NCI-H1417 treated with DMSO at 0.1 percent for 48 hours (cell line): ENCODE measurements at regions not wholly inside any gene's neighbourhood (a gene's known extent, or its start where the extent isn't known, plus 50 kb on each side); places are given as distances from the start of the nearest gene placed in this dataset.

ENCODE experiments used
- DNase-seq: peaks from one replicate; lab custom pipeline; 2025; lab: John Stamatoyannopoulos, UW

DNA sequence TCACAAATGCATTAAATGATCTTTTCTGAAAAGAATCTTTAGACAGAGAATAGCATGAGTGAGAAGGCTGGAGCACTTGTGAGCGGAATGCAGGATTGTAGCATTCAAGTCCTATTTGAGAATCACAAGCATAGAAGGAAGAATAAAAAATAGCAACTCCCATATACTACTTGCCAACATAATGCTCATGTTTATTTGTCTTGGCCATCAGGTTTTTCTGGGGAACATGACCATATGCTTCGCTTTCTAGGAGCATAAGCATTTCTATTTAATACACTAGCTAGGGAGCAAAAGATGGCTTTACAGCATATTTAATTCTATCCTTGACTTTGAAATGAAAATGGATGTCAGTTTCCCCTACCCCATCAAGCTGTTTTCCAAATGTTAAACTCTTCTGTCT is 170.3 kb upstream of the MITF start:
- DNase-seq = no peak

DNA sequence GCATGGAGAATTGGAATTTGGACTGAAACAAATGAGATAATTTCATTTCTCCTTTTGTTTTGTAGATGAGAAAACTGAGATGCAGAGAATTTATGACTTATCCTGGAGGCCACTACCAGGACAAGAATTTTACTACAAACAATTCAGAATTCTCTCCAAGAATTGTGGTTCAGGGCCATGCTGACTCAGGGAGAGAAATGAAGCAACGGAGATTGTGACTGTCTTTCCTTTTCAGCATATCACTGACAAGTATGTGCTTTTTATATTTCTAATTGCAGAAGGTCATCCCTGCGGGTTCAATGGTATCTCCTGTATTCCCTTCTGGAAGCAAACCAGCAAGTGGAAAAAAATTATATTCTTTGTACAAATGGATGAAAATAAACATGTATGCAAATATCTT is 170.8 kb upstream of the MITF start:
- DNase-seq = no peak

DNA sequence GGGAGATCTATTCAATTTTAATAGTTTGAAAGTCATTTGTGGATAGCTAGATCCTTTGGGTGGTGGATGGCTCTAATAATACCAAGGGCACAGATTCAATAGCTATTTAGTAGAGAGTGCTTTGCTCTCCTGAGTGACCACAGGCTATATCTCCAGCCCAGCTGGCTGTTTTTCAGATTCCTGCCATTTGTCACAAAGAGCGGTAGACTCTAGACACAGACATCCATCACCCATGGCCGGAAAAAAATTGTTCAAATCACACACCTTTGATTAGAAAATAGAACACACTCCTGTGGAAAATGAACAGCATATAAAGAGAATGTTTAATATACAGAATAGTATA is 171.6 kb upstream of the MITF start:
- no peak for DNase-seq

DNA sequence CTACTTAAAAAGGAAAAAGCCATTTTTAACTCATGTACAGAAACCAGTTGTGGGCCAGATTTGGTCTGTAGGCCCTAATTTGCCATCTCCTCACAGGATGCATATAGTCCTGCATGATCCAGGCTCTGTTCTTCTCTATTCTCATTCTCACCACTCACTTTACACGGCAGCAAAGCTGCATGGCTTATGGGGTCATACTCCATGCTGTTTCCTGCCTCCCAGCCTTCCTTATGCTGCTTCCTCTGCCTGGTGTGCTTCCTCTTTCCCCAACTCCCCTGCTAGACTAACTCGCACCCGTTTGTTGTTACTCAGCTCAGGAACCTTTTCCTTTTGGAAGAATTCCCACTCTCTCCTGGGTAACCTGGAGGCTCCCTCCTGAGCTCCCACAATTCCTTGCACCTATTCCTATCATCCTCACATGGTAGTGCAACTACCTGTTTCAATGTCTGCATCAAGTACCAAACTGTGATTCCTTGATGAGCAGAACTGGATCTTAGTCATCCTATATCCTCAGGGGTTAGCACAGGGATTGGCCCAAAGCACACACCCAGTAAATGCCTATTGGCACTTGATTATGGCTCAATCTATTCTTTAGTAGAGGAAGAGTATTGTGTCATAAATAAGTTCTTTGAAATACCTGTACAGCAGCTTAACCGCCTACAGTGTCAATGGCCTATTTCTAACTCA is 172.1 kb upstream of the MITF start:
- no peak for DNase-seq

DNA sequence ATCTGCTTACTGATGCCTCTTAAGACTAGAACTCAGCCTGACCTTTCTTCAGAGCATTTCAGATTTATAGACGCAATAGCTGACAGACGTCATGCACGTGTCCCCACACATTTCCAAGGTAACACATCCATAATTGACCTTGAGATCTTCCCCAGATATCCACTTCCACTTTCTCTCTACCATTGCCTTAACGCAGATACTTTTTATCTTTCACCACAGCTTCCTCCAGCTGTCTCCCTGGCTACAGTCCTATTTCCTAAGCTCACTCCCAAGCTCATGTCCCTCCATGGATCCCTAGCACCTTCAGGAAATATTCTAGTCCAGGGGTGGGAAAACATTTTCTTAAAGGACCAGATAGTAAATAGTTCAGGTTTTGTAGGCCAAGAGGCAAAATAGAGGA is 173.0 kb upstream of the MITF start:
- no peak for DNase-seq

DNA sequence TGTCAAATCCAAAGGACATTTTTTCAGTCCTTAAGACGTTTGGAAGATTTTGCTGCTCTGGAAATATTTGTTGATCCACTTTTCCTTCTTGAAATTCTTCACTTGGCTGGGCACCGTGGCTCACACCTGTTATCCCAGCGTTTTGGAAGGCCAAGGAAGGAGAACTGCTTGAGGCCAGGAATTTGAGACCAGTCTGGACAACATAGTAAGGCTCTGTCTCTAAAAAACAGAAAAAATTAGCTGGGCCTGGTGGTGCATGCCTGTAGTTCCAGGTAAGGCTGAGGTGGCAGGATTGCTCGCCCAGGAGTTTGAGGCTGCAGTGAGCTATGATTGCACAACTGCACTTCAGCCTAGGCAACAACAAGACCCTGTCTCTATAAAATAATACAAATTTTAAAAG is 173.9 kb upstream of the MITF start:
- DNase-seq = no peak

DNA sequence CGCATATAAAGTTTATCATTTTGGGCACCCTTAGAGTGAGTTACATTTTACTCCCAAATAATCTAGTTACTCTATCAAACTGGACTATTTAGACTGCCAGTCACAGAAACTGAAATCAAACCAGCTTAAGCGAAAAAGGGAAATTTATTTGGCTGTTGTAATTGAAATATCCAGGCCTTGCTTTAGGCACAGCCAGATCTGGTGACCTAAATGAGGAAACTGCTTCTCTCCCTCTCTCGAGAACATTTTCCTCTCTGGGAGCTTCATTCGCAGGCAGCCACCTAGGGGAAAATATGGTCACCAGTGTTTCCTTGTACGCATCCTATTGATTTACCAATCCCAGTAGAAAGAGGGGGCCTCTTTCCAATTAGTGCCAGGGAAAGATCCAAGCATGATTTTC is 175.3 kb upstream of the MITF start:
- no peak for DNase-seq

DNA sequence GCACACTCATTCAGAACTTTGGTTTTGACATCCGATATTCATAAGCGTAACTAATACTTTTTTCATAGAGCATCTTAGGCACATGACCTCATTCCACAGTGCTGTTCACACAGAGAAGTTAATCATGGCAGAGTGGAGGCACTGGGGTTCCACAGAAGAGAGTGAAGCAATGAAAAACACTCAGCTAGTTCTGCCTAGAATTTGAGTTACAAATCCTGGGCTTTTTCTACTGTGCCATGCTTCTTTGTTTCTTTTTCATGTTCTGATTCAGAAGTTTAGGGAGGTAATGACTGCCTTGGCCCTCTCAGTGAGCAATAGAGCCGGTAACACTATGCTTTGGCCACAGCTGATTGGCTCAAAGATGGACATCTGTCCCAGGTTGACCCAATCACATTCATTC is 176.1 kb upstream of the MITF start:
- DNase-seq = no peak

DNA sequence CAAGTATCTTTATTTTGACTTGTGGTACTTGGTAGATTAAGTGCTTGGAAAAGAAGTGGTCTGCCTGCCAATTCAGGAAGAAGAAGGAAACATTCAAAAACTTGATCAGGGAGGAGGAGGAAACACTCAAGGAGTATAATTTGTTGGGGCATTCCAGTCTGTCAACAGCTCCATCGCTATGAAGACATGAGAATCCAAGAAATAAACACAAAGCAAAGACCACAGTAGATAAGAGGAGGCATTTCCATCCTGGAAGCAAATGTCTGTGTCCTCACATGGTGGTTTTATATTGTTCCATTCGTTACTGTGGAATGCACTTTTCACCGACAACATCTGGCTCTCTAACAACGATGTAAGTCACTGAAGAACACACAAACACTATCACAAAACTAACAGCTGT is 176.1 kb upstream of the FRMD4B start:
- DNase-seq = no peak

DNA sequence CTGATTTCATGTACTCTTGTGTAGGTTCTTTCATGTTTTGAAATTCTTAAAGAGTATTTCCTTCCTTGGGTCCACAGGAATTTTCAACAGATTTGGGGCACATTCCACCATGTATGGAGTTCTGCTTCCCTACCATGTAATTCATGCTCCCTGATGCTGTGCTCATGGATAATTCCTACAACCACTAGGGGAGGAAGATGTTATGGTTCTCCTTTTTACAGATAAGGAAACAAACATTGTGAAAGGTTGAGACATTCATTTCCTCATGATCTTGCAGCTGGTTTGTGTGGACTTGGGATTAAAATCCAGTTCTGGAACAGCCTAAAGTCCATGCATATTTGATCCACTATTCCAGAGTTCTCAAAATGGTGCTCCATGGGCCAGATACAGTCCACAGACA is 174.9 kb upstream of the FRMD4B start:
- DNase-seq = no peak

DNA sequence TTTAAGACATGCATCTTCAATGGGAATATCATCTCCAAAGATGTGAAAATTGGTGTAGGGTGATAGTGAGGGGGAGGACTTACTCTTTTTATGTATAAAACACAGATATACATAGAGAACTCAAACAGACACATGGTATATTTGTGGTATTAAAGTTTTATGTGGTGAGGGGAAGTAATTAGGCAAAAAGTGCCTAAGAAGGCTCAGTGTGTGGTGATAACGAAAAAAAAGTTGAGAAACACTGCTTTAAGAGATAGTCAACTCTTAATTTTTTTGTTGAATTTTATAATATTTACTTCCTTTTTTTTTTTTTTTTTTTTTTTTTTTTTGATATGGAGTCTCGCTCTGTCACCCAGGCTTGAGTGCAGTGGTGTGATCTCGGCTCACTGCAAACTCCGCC is 174.2 kb upstream of the FRMD4B start:
- no peak for DNase-seq

DNA sequence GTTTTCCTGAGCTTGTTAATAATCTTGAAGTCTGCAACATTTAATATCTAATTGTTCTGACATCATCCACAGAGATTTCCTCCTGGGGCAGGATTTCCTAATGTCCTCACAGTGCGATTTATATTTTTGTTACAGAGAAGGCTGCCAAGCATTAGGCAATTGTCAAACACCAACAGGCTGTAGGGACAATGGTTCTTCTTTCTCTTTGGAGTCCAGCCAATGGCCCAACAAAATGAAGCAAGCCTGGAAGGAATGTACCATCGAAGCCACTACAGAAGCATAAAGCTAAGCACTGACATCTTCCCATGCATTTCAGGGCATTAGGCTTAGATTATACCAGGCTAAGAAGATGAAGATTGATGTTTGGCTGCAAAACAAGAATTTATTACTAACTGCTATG is 173.0 kb upstream of the FRMD4B start:
- DNase-seq = no peak

DNA sequence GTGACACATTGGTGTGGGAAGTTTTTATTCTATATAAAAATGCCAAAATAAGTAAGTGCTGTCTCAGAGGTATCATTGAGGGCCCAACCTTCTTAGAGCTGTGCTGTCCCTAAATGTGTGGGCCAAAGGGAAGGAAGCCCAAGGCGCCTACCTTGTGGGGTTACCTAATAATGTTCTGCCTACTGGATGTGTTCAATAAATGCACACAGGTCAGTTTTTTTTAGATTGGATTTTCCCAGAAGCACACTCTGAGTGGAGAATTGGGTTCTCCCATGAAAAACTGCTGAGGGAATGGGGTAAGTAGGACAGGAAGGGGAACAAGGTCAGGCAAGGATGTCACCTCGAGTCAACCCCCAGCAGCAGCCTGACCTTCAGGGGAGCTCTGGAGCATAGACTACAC is 168.7 kb upstream of the FRMD4B start:
- no peak for DNase-seq

DNA sequence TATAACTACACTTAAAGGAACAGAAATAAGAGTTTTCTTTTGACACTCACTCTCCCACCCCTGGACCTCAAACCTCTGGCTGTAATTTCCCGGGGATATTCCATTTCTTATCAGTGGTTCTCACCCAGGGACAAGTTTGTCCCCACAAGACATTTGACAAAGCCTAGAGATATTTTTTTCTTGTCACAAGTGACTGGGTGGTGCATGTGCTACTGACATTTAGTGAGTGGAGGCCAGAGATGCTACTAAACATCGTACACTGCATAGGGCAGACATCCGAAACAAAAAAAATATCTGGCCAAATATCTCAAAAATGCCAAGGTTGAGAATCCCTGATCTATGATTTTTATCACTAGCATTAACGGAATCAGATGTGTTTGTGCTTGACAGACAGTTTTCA is 168.0 kb upstream of the FRMD4B start:
- DNase-seq = no peak

DNA sequence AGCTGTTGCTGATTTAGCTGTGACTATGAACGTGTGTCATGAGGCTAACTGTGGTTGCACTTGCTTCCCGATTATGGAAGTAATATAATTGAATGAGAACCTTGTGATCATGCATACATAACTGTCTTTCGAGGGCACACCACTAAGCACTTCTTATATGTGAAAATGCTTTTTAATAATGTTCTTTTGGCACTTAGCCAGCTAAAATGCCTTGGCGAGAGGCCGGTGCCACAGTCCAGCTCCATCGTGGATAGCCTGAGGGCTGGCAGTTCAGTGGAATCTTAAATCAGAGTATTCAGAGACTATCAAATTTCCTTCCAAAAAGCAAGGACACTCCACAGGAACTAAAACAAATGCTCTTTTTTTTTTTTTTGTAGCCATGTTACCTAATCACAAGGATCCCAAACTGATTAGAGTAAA is 161.6 kb upstream of the FRMD4B start:
- no peak for DNase-seq

DNA sequence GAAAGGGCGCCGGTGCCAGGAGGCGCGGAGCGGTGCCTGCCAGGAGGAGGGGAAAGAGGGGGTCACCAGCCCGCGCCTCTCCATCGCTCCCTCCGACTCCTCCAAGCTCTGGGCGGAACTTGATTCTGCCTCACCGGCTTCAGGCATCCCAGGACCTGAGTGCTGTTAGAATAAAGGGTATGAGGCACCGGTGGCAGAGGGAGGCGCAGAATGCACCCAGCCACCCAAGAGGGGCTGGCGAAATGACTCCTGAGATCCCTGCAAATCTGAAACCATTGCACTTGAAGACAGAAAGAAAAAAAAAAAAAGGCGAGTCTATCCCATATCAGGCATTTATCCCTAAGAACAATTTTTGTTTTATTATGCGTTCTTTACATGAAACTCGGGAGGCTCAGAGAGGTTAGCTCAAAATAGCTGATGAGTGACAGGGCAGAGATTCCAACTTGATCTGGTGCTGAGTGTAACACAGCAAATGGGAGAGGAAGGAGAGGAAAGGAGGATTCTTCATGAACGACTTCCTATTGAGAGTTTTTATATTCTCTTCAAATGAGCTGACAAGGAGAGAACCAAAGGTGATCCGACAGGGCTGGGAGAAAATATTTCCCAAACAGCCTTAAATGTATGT is 157.0 kb upstream of the FRMD4B start:
- no peak for DNase-seq

DNA sequence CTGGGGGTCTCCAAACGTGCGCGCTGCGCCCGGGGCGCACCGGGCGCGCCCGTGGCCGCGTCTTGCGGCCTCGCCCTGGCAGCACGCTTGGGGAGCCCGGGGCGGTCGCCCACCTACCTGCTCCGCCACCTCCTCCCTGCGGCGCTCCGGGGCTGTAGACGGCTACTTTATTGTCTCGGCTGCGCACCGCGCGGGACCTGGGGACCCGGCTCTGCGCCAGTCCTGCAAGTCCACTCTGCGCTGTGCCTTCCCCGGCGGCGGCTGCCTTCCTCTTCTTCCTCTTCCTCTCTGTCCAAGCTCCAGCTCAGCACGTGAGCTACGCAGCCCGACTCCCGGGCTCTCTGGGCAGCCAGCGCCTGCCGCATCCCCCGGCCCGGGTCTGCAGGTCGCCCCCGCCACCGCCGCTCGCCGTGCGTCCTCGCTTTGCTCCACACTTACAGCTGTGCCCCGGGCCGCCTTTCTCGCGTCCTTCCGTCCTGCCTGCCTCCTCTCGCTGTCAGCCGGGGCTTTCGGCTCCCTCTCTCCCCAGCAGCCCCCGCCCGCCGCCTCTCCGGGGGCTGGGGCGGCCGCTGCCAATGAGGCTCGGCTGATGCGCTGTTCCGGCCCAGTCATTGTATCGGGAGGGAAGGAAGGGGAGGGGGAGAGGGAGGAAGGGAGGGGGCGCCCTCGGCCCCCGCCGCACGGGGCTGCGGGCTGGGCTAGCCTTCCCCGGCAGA is 156.4 kb upstream of the FRMD4B start:
- DNase-seq = no peak

DNA sequence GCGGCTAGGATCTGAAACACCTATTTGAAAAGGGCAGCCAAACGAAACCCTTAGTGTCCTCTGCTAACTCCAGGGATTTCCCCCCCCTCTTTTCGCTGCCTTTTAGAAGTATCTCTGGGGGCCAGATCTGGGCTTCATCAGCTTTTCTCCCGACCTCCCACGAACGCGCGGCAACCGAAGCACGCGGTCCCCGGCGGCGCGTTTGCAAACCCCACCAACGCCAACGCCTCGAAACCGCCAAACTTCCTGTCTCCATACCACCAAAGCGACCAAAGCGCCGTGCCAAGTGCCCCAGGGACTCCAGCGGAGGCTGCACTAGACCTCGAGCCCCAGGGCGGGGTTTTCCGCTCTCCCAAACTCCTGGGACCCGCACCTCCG is 155.8 kb upstream of the FRMD4B start:
- DNase-seq = no peak

DNA sequence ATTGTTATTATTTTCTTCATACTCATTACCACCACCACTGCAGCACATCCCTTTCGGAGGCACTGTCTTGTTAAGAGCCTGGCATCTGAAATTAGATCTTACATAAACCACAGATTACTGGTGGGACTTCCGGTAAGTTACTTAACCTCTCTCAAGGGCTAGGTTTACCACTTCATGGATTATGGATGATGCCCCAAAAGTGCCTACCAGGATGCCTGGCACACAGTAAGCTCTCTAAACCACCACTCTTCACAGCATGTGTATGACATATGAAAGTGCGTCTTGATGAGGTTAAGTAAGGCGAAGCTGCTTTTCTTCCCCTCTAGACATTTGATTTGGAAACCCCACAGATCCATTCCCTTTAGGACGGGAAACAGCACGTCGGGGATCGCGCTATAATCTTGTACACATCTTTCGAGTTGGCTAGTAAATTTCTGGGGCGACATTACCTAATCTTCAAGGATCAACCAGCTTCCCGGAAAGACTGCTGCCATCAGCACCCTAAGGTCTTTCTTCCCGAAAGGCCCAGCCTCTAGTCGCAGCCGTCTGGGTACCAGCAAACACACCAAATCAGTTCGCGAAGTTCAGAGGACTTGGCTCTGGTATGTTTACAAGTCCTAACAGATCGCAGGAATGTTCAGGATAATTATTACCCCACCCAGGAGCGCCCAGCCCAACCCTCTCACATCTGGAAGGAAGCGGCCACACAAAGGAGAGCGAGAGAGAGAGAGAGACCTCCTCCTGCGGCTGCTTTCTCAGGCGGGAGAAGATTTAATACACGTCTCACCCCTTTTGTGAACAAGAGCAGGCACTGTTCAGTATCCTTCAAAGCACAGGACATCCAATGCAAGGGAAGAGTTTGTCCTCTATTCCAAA is 155.1 kb upstream of the FRMD4B start:
- no peak for DNase-seq

DNA sequence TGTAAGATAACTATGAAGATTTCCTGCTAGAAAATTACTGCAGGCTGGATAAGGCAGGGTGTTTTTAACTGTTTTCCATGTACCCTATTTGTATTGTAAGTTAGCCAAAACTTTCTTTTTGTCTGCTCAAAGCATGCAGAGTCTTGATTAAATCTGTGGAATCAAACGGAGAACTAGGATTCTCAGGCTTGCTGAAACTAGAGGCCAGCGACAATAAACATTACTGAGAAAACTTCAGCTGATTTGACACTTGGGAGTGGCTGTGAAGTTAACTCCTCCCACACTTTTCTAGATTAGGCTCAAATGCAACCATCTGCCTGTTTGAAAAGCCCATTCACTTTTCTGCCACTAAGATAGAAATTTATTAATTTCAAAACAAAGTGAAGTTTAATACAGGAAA is 153.2 kb upstream of the FRMD4B start:
- DNase-seq = no peak

DNA sequence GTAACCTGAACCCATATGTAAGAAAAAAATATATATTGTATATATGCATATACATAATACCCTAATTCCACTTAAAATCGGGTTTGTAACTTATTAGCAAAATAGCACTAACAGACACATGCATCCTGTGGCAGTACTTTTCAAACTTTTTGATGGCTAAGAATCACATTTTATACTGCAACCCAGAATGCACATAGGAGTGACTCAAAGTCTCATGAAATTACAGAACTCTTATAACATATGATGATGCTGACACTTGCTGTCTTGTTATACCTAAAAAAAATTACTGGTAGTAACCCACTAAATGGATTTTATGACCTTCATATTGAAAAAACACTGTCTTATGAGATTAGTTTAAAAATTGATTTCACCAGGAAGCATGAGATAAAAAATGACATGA is 152.4 kb upstream of the FRMD4B start:
- DNase-seq = no peak

DNA sequence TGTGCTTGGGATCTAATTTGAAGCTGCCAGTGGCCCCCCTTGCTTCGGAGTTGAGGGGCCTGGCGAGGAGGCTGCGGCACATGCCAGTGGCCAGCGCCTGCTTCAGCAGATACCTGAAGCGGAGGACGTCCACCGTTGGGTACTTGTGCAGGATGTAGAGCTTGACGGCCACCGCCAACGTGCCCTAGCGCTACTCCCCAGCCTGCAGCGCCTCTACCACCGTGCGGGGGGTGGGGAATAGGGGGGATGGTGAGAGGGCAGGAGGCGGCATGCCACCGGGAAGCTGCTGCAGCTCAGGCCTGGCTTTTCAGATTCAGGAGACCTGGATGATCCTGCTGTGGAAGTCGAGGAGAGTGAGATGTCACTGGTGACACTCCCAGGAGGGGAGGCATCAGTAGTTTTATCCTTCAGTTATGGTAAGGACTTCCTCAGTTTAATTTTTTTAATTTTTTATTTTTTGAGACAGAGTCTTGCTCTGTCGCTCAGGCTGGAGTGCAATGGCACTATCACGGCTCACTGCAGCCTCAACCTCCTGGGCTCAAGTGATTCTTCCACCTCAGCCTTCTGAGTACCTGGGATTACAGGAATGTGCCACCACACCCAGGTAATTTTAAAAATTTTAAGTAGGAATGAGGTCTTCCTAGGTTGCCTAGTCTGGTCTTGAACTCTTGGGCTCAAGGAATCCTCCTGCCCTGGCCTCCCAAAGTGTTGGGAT is 150.6 kb upstream of the FRMD4B start:
- no peak for DNase-seq
